HepG2 (cell line): ENCODE measurements at regions not wholly inside any gene's neighbourhood (a gene's known extent, or its start where the extent isn't known, plus 50 kb on each side); places are given as distances from the start of the nearest gene placed in this dataset.

ENCODE experiments used
- ATAC-seq: fragments of 200-7000 bp; cut with Tn5 transposase; 3 replicates; pipeline ENCODE4 v1.9.1; 2020; ENCODE audit warnings: mild to moderate bottlenecking, moderate library complexity
- BruUV-seq: library from RNA; stranded (reverse); fragments of 400-500 nt; replicated peaks from 2 replicates; lab custom pipeline; 2021; lab: Mats Ljungman, UMichigan
- CTCF ChIA-PET: fragments of 300-600 bp; formaldehyde crosslinking; extraction: SDS; loops from one replicate; lab custom pipeline; 2021; ENCODE audit warnings: low total read pairs, inconsistent platforms, low intra/inter-chr PET ratio; lab: Yijun Ruan, JAX
- POLR2A ChIA-PET: fragments of 350-600 bp; sonication (Branson Sonifier 250); formaldehyde crosslinking; loops from one replicate; lab custom pipeline; 2020; ENCODE audit warnings: antibody characterized with exemption, inconsistent platforms; lab: Yijun Ruan, JAX
- DNase-seq: peaks from one replicate; pipeline ENCODE4 v3.0.0-alpha.2; 2015; ENCODE audit warnings: low spot score
- FAIRE-seq: peaks from 3 replicates; lab custom pipeline; 2011; peaks lifted over from hg19 to GRCh38; lab: Jason Lieb, UNC
- H2AFZ ChIP-seq: one replicate; pipeline ENCODE4 v1.6.1; 2011; ENCODE audit warnings: low read length, inconsistent platforms
- H3K27ac ChIP-seq: fragments of 300-600 bp; 3 replicates; pipeline ENCODE4 v1.8.0; 2011; ENCODE audit warnings: mixed run types, mild to moderate bottlenecking, mixed read lengths, low read length, inconsistent platforms; ENCODE audit not compliant: insufficient read depth; ENCODE audit errors: extremely low read length
- H3K27me3 ChIP-seq, 2 experiments: fragments of 200-600 bp in 1 of 2; 2 replicates in 1 of 2; 3 replicates in 1 of 2; pipeline versions ENCODE4 v1.6.0 to v1.8.0; 2011; ENCODE audit warnings: low read length in 2 of 2, mild to moderate bottlenecking in 2 of 2, moderate library complexity in 2 of 2, inconsistent platforms in 1 of 2; ENCODE audit not compliant: insufficient read depth in 2 of 2, control insufficient read depth in 1 of 2
- H3K36me3 ChIP-seq, 2 experiments: fragments of 200-600 bp in 1 of 2; replicated peaks in 1 of 2; 2 replicates in 1 of 2; 3 replicates in 1 of 2; pipeline versions ENCODE4 v1.5.1 to v1.8.0; 2011; ENCODE audit warnings: low read length in 2 of 2, inconsistent platforms in 1 of 2; ENCODE audit not compliant: insufficient read depth in 2 of 2, control insufficient read depth in 1 of 2
- H3K4me1 ChIP-seq: 2 replicates; pipeline ENCODE4 v1.5.1; 2012; ENCODE audit warnings: low read length, inconsistent platforms; ENCODE audit not compliant: insufficient read depth
- H3K4me2 ChIP-seq: 2 replicates; pipeline ENCODE4 v1.6.0; 2011; ENCODE audit warnings: low read depth, low read length, inconsistent platforms
- H3K4me3 ChIP-seq, 3 experiments: fragments of 200-600 bp in 1 of 3; sonication (generic), shearing (Covaris generic) in 1 of 3; replicated peaks in 1 of 3; 2 replicates each; pipeline ENCODE4 v1.5.1; 2011 to 2016; ENCODE audit warnings: low read length in 3 of 3, inconsistent platforms in 2 of 3, low read depth in 2 of 3, mild to moderate bottlenecking in 2 of 3, control low read depth in 1 of 3, mixed read lengths in 1 of 3; ENCODE audit not compliant: insufficient read depth in 1 of 3
- H3K79me2 ChIP-seq: one replicate; pipeline ENCODE4 v1.6.1; 2011; ENCODE audit warnings: low read length, inconsistent platforms; ENCODE audit not compliant: insufficient read depth
- H3K9ac ChIP-seq: 2 replicates; pipeline ENCODE4 v1.6.0; 2011; ENCODE audit warnings: mild to moderate bottlenecking, low read depth, low read length, inconsistent platforms; ENCODE audit not compliant: insufficient read depth
- H3K9me3 ChIP-seq: 2 replicates; pipeline ENCODE4 v1.5.1; 2012; ENCODE audit warnings: mild to moderate bottlenecking, low read length
- H4K20me1 ChIP-seq: 2 replicates; pipeline ENCODE4 v1.6.0; 2011; ENCODE audit warnings: inconsistent platforms, mild to moderate bottlenecking, low read length, moderate library complexity; ENCODE audit not compliant: insufficient read depth
- ADNP ChIP-seq: sonication (generic); formaldehyde crosslinking; IDR thresholded peaks from 2 replicates; pipeline ENCODE4 v1.4.0; 2020; ENCODE audit warnings: missing genetic modification reagents
- ATM ChIP-seq: fragments of 450-650 bp; IDR thresholded peaks from 2 replicates; pipeline ENCODE4 v1.7.1; 2017; ENCODE audit warnings: mild to moderate bottlenecking, borderline replicate concordance
- CBX2 ChIP-seq, 2 experiments: fragments of 200-600 bp in 1 of 2; sonication (generic); formaldehyde crosslinking in 1 of 2; IDR thresholded peaks; 2 replicates each; pipeline versions ENCODE4 v1.7.0 to v1.8.1; 2018 to 2022; ENCODE audit warnings: low read depth in 2 of 2, low read length in 1 of 2, mild to moderate bottlenecking in 1 of 2, missing genetic modification reagents in 1 of 2
- CEBPG ChIP-seq: IDR thresholded peaks from 2 replicates; pipeline ENCODE4 v1.6.1; 2016
- GATA4 ChIP-seq: sonication (generic); IDR thresholded peaks from 2 replicates; pipeline ENCODE4 v1.6.1; 2016; ENCODE audit warnings: antibody characterized with exemption, low read depth, borderline replicate concordance
- HOXA7 ChIP-seq: sonication (generic); formaldehyde crosslinking; IDR thresholded peaks from 2 replicates; pipeline ENCODE4 v1.8.1; 2022; ENCODE audit warnings: mild to moderate bottlenecking, missing genetic modification reagents, moderate library complexity
- IKZF4 ChIP-seq: sonication (generic); formaldehyde crosslinking; IDR thresholded peaks from 2 replicates; pipeline ENCODE4 v1.5.1; 2020; ENCODE audit warnings: borderline replicate concordance, mild to moderate bottlenecking, low read depth, missing genetic modification reagents; ENCODE audit errors: not compliant biosample characterization
- KDM5B ChIP-seq: sonication (generic); formaldehyde crosslinking; IDR thresholded peaks from 2 replicates; pipeline ENCODE4 v1.4.0; 2020; ENCODE audit warnings: missing genetic modification reagents, mild to moderate bottlenecking, borderline replicate concordance
- MBNL3 ChIP-seq: fragments of 250-450 bp; sonication (Bioruptor Pico); conservative IDR thresholded peaks from 2 replicates; pipeline ENCODE4 v1.8.0; 2022; ENCODE audit warnings: mild to moderate bottlenecking, inconsistent platforms
- MXD4 ChIP-seq: IDR thresholded peaks from 2 replicates; pipeline ENCODE4 v1.6.1; 2016; ENCODE audit warnings: mild to moderate bottlenecking, missing biosample characterization, missing genetic modification reagents
- NBN ChIP-seq: fragments of 450-650 bp; conservative IDR thresholded peaks from 2 replicates; pipeline ENCODE4 v1.6.1; 2017
- SMC3 ChIP-seq: IDR thresholded peaks from 2 replicates; pipeline ENCODE4 v1.6.1; 2011; ENCODE audit warnings: low read length, improper control_type of control experiment
- TP53 ChIP-seq: sonication (generic); formaldehyde crosslinking; conservative IDR thresholded peaks from 2 replicates; pipeline ENCODE4 v1.4.0; 2020; ENCODE audit warnings: missing genetic modification reagents
- U2AF2 ChIP-seq: fragments of 200-400 bp; formaldehyde crosslinking; IDR thresholded peaks from 2 replicates; pipeline ENCODE4 v1.6.1; 2017; ENCODE audit warnings: low read depth, mild to moderate bottlenecking, low read length
- ZFY ChIP-seq: sonication (generic); formaldehyde crosslinking; IDR thresholded peaks from 2 replicates; pipeline ENCODE4 v1.4.0; 2020; ENCODE audit warnings: missing genetic modification reagents
- ZGPAT ChIP-seq: IDR thresholded peaks from 2 replicates; pipeline ENCODE4 v1.6.1; 2016; ENCODE audit warnings: mild to moderate bottlenecking
- ZKSCAN5 ChIP-seq: sonication (generic); formaldehyde crosslinking; IDR thresholded peaks from 2 replicates; pipeline ENCODE4 v1.5.1; 2020; ENCODE audit warnings: mild to moderate bottlenecking, missing genetic modification reagents
- ZMAT3 ChIP-seq: sonication (generic); formaldehyde crosslinking; conservative IDR thresholded peaks from 2 replicates; pipeline ENCODE4 v1.7.0; 2021; ENCODE audit warnings: missing genetic modification reagents
- ZNF263 ChIP-seq: sonication (generic); formaldehyde crosslinking; IDR thresholded peaks from 2 replicates; pipeline ENCODE4 v1.4.0; 2020; ENCODE audit warnings: missing genetic modification reagents
- ZNF451 ChIP-seq: sonication (generic); formaldehyde crosslinking; IDR thresholded peaks from 2 replicates; pipeline ENCODE4 v1.5.0; 2020; ENCODE audit warnings: mild to moderate bottlenecking, missing genetic modification reagents
- WGBS: methylation state at CpG from one replicate; pipeline ENCODE4 v1.1.6; 2017; ENCODE audit warnings: low lambda C conversion rate; 5-methylcytosine and 5-hydroxymethylcytosine counted together
- in situ Hi-C: cut with HindIII; loops from 2 replicates; pipeline ENCODE4 v1.10.0; 2017; ENCODE audit warnings: low pct_unique_long_range_greater_than_20kb; ENCODE audit not compliant: extremely low pct_ligation_motif_present
- intact Hi-C: fragments of 100-400 bp; cut with micrococcal nuclease; formaldehyde crosslinking; loops from one replicate; pipeline ENCODE4 v1.10.0; 2022; ENCODE audit not compliant: unreplicated experiment

- CTCF ChIA-PET, result no interaction called here
- H3K36me3 ChIP-seq, result no peaks in the 10 kb centered on the region
- intact Hi-C loops, result no loop called here
- H4K20me1 ChIP-seq, result no peaks in the 10 kb centered on the region
- H3K27me3 ChIP-seq, result peaks cover 2 to 18% of the 10 kb centered on the region in 2 experiments; a peak in 2 of 5 replicates
- DNase-seq (no peak), FAIRE-seq (no peak), ATAC-seq (no peak)
- no peak overlapping the region for H3K4me2 ChIP-seq
- no peak overlapping the region for H2AFZ ChIP-seq
- POLR2A ChIA-PET, result no interaction called here
- no peak for TF ChIP-seq U2AF2
- no peak for TF ChIP-seq MXD4 (CRISPR knock-in tag)
- TF ChIP-seq CBX2 (IDR thresholded peaks at IDR 0.05; ENCODE audit: low read depth, low read length), result no peak
- TF ChIP-seq CBX2 (CRISPR knock-in tag; IDR thresholded peaks at IDR 0.05; ENCODE audit: low read depth), result no peak
- no peak for TF ChIP-seq MBNL3 (CRISPR knock-in tag)
- no peak for TF ChIP-seq HOXA7 (CRISPR knock-in tag)
- TF ChIP-seq GATA4, result no peak
- no peak for TF ChIP-seq ZKSCAN5 (CRISPR knock-in tag)
- TF ChIP-seq SMC3, result no peak
- no peak for TF ChIP-seq ZNF451
- no peak for TF ChIP-seq TP53 (CRISPR knock-in tag)
- TF ChIP-seq NBN, result no peak
- no peak for TF ChIP-seq CEBPG (CRISPR knock-in tag)
- TF ChIP-seq ZMAT3, result no peak
- TF ChIP-seq ADNP, result no peak
- no peak for TF ChIP-seq ATM
- TF ChIP-seq IKZF4 (CRISPR knock-in tag), result no peak
- no peak for TF ChIP-seq KDM5B (CRISPR knock-in tag)
- no peak for TF ChIP-seq ZGPAT (CRISPR knock-in tag)
- TF ChIP-seq ZNF263, result no peak
- TF ChIP-seq ZFY, result no peak
- H3K4me1 ChIP-seq, result no peaks in the 10 kb centered on the region
- no peak overlapping the region for H3K27ac ChIP-seq
- no peaks in the 10 kb centered on the region for H3K9me3 ChIP-seq
- in situ Hi-C loops, result no loop called here
- H3K79me2 ChIP-seq, result no peaks in the 10 kb centered on the region
- H3K4me3 ChIP-seq, result no peak overlapping the region
- BruUV-seq, result no TSS peak
- 3% methylated on average over 2 of the region's 3 CpGs for WGBS
- no peak overlapping the region for H3K9ac ChIP-seq
Measured at GRCh38 chr17:6020376-6021010, 49.7 kb upstream of the WSCD1 start.
